ENCODE measurements at regions not wholly inside any gene's neighbourhood (a gene's known extent, or its start where the extent isn't known, plus 50 kb on each side); places are given as distances from the start of the nearest gene placed in this dataset.

- no peak for TF ChIP-seq POLR2A (IDR thresholded peaks at IDR 0.05)
- no peak for TF ChIP-seq CTCF (IDR thresholded peaks at IDR 0.05)
- TF ChIP-seq POLR2AphosphoS5 (IDR thresholded peaks at IDR 0.05), result no peak
- no peak for TF ChIP-seq EP300 (IDR thresholded peaks at IDR 0.05)
These were observed 378.6 kb downstream of the ICE1 start for GRCh38 chr5:5800801-5801761.

Measured in gastroesophageal sphincter (tissue), 3 donors.